ENCODE measurements at regions not wholly inside any gene's neighbourhood (a gene's known extent, or its start where the extent isn't known, plus 50 kb on each side); places are given as distances from the start of the nearest gene placed in this dataset.

DNA sequence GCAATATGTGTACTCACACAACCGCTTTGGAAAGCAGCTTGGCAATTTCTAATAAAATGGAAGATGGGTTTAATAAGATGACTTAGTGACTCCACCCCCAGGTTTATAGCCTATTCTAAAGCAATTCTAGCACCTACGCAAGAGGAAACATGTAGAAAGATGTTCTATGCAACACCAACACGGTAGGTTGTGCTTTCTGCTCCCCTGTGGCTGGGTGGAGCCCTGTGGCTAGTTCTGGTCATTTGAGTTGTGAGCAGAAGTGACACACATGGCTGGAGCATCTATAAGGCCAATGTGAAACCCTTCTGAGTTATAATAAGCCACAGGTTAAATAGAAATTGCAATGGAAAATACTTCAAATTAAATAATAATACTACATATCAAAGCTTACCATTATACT, 310.7 kb downstream of the CD83 start:
- TF ChIP-seq POLR2AphosphoS5 (IDR thresholded peaks at IDR 0.05; ENCODE audit: low read depth, low read length) (no peak), TCF7L2 (IDR thresholded peaks at IDR 0.05; ENCODE audit: low read depth, low read length) (no peak), REST (IDR thresholded peaks at IDR 0.05; ENCODE audit: insufficient read depth in 1 of 2, low read depth in 2 of 2, low read length in 1 of 2) (no peak), SIN3A (IDR thresholded peaks at IDR 0.05; ENCODE audit: borderline replicate concordance, insufficient read depth, low read depth, low read length) (no peak), CTCF (IDR thresholded peaks at IDR 0.05) (no peak)
- no peaks in the 10 kb centered on the region for H3K4me1 ChIP-seq (ENCODE audit: control insufficient read depth, insufficient read depth, low read length)
- H3K4me3 ChIP-seq (ENCODE audit: low read depth in 2 of 2, low read length in 2 of 2) = no peak overlapping the region
- H3K36me3 ChIP-seq (ENCODE audit: control insufficient read depth, insufficient read depth, low read length) = no peaks in the 10 kb centered on the region
- no TSS peak for BruUV-seq (replicated peaks)
- DNase-seq (ENCODE audit: low read depth, low spot score) (no peak), ATAC-seq (no peak)
- CTCF ChIA-PET = no interaction called here
- H3K27ac ChIP-seq (ENCODE audit: low read length) = no peak overlapping the region
- no peaks in the 10 kb centered on the region for H3K9me3 ChIP-seq (ENCODE audit: control insufficient read depth, insufficient read depth, low read depth, low read length)
- H3K27me3 ChIP-seq (ENCODE audit: control insufficient read depth, insufficient read depth, low read length) = no peaks in the 10 kb centered on the region
- intact Hi-C loops (cut with micrococcal nuclease; ENCODE audit: unreplicated experiment) (no loop called here), in situ Hi-C loops (cut with HindIII; ENCODE audit: low pct_unique_long_range_greater_than_20kb, low sequenced_read_pairs) (no loop called here)
- POLR2A ChIA-PET = no interaction called here

DNA sequence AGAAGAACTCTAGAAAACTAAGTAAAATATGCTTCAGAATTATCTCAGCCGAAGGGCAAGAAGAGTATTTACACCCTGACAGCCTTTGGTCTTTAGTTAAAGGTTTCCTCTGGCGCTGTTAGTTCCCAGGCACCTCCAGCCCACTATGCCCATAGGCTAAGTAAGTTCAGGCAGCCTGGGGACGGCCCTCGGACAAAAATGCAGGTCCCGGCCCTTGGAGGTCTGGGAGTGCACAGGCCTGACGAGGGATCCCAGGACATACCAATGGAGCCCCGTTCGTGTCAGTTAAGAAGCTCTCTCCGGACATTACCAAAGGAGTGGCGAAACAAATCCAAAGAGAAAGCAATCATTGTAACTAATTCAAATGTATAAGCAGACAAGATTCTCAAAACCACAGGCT, 311.8 kb downstream of the CD83 start:
- BruUV-seq (replicated peaks) = no TSS peak
- ATAC-seq (no peak), DNase-seq (ENCODE audit: low read depth, low spot score) (no peak)
- Histone ChIP-seq H3K4me3 (ENCODE audit: low read depth in 2 of 2, low read length in 2 of 2) (no peak overlapping the region), H3K27me3 (ENCODE audit: control insufficient read depth, insufficient read depth, low read length) (no peaks in the 10 kb centered on the region; the same call in 1 of the 2 replicates), H3K9me3 (ENCODE audit: control insufficient read depth, insufficient read depth, low read depth, low read length) (no peaks in the 10 kb centered on the region), H3K27ac (ENCODE audit: low read length) (no peak overlapping the region), H3K36me3 (ENCODE audit: control insufficient read depth, insufficient read depth, low read length) (no peaks in the 10 kb centered on the region), H3K4me1 (ENCODE audit: control insufficient read depth, insufficient read depth, low read length) (no peaks in the 10 kb centered on the region)
- ChIA-PET POLR2A (no interaction called here), CTCF (no interaction called here)
- intact Hi-C loops (cut with micrococcal nuclease; ENCODE audit: unreplicated experiment) (no loop called here), in situ Hi-C loops (cut with HindIII; ENCODE audit: low pct_unique_long_range_greater_than_20kb, low sequenced_read_pairs) (no loop called here)
- no peak for TF ChIP-seq TCF7L2 (IDR thresholded peaks at IDR 0.05; ENCODE audit: low read depth, low read length)
- TF ChIP-seq CTCF (IDR thresholded peaks at IDR 0.05) = no peak
- no peak for TF ChIP-seq SIN3A (IDR thresholded peaks at IDR 0.05; ENCODE audit: borderline replicate concordance, insufficient read depth, low read depth, low read length)
- no peak for TF ChIP-seq POLR2AphosphoS5 (IDR thresholded peaks at IDR 0.05; ENCODE audit: low read depth, low read length)
- TF ChIP-seq REST (IDR thresholded peaks at IDR 0.05; ENCODE audit: insufficient read depth in 1 of 2, low read depth in 2 of 2, low read length in 1 of 2) = no peak
